Myocyte (in vitro differentiated cells): ENCODE measurements at regions not wholly inside any gene's neighbourhood (a gene's known extent, or its start where the extent isn't known, plus 50 kb on each side); places are given as distances from the start of the nearest gene placed in this dataset.
"Not testable (repeated sequence)": the region's sequence is repeated elsewhere in the genome, so short reads cannot be mapped to it uniquely, and the experiment has no call there.

Experiments
- DNase-seq: peaks from one replicate; pipeline ENCODE4 v3.0.0-alpha.2; 2012; ENCODE audit warnings: low read depth

DNA sequence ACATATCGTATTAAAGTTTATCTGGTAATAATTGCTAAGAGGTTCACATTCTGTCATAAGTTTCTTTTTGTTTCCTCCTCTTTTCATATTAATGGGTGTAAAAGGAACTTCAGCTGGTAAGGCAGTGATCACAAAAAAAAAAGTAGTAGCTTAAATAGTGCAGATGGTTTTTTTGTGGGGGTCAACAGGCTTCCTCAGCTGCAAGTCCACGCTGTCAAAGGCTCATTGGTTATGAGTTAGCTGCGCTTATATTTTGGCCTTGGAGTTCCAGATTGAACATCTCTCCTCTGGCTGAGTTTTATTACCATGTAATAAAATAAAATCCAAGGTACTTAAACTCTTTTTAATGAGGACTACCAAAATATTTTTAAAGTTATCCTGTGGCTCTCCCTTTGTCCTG lies 277.0 kb upstream of the ZEB2 start:
- DNase-seq = no peak

DNA sequence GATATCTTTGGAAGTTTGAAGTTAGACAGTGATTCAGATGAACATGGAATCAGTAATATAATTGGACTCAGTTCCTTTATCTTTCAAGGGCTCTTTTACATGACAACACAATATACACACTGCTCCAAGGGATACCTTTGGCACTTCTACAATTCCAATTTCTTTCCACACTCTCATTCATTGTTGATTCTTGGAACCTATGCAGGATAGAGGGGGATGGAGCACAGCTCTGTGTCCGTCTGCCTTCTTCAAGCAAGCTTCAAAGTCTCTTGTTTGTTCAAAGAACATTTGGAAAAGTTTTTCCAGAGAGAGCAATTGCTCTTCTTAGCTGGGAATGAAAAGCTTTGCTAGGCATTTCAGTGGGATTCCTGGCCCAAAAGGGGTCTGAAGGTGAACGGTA lies 276.2 kb upstream of the ZEB2 start:
- DNase-seq = no peak

DNA sequence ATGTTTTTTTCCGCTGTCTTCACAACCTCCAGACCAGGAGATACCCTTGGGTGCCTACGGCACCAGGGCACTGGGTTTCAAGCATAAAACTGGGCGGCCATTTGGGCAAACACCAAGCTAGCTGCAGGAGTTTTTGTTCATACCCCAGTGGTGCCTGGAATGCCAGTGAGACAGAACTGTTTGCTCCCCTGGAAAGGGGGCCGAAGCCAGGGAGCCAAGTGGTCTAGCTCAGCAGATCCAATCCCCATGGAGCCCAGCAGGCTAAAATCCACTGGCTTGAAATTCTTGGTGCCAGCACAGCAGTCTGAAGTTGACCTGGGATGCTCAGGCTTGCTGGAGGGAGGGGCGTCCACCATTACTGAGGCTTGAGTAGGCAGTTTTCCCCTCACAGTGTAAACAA lies 265.3 kb upstream of the ZEB2 start:
- DNase-seq = no peak

- peak; percentile 26 for DNase-seq
These were observed 261.1 kb upstream of the ZEB2 start for GRCh38 chr2:144780983-144781382.

DNA sequence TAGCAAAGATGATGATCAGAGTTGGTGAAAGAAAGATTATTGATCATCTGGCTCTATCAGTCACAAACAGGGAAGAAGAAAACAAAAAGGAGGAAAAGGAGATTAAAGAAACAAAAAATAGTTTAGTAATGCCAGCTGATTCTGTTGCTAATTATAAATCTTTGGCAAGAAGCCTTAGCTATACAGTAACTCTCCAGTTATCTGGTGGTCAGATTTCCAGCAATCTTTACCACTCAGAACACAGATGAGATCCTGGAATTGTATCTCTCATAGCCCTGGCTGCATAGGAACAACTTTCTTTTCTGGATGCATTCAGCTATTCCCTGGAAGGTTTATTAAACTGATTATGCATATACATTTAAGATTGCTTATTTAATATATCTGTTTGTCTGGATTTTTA lies 256.8 kb upstream of the ZEB2 start:
- no peak for DNase-seq

DNA sequence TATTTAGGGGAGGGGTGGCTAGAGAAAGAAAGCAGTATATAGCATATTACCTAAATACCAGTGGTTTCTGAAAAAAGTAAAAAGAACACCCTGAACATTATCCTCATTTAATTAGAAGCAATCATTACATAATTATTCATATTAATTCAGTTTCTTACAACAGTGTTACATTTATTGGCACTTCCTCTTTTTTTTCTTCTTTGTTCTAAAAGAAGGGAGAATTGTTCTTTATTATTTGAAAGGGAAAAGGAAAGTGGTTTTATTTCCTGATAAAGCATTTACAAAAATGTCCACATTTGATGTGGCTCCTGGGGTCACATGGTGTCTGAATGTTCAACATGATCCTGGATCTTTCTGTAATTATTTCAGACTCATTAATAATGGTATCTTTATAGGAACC lies 254.9 kb upstream of the ZEB2 start:
- DNase-seq = no peak

DNA sequence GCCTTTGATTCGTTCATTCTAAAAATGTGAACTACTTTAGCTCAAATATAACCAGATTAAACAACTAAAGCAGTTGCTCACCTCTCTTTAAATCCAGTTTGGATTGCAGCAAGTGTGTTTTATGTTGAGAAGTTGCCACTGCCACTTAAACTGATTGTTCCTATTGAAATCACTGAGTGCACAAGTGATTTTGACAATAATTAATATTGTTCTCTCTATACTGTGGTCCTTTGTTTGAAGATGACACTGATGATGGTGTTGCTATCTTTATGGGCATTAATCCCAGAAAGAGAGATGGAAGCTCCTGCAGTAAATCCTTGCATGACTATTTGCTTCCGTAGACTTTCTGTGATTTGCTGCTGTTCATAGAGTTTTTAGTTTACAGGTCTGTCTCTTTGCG lies 251.4 kb upstream of the ZEB2 start:
- no peak for DNase-seq

DNA sequence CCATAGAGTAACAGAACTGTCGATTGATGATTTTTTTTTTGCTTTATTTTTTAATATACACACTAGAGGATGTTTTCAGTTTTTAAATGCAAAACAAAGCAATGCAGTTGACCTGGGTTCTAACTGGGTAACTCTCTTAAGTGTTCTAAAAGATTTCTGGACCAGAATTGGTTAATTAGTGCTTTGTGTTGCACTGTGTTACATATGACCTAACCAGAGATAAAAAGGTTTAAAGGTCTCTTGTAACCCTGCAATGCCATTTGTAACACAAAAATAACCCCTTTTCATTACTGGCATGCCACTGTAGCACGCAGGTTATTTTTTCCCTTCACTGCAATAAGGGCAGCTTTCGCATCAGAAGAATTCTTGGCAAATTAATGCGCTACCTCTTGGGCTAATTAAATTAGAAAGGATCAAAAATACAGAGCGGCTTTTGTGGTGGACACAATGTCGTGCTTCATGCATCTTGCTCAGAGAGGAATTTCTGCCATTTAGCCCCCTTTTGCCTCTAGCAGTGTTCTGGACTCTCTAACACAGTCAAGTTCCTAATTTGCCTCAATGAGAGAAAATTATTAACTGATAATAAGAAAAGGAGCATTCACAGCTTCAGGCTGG lies 250.8 kb upstream of the ZEB2 start:
- DNase-seq = no peak

DNA sequence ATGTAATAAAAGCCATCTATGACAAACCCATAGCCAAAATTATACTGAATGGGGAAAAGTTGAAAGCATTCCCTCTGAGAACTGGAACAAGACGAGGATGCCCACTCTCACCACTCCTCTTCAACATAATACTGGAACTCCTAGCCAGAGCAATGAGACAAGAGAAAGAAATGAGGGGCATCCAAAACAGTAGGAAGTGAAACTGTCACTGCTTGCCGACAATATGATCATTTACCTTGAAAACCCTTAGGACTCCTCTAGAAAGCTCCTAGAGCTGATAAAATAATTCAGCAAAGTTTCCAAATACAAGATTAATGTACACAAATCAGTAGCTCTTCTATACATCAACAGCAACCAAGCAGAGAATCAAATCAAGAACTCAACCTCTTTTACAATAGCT lies 241.0 kb upstream of the ZEB2 start:
- not testable (repeated sequence) for DNase-seq

- no peak for DNase-seq
These were observed 239.8 kb upstream of the ZEB2 start for GRCh38 chr2:144759746-144760145.

GRCh38 chr2:144758196-144758595 lies 238.3 kb upstream of the ZEB2 start:
- DNase-seq = not testable (repeated sequence)

GRCh38 chr2:144753416-144753815 lies 233.5 kb upstream of the ZEB2 start:
- DNase-seq = no peak

DNA sequence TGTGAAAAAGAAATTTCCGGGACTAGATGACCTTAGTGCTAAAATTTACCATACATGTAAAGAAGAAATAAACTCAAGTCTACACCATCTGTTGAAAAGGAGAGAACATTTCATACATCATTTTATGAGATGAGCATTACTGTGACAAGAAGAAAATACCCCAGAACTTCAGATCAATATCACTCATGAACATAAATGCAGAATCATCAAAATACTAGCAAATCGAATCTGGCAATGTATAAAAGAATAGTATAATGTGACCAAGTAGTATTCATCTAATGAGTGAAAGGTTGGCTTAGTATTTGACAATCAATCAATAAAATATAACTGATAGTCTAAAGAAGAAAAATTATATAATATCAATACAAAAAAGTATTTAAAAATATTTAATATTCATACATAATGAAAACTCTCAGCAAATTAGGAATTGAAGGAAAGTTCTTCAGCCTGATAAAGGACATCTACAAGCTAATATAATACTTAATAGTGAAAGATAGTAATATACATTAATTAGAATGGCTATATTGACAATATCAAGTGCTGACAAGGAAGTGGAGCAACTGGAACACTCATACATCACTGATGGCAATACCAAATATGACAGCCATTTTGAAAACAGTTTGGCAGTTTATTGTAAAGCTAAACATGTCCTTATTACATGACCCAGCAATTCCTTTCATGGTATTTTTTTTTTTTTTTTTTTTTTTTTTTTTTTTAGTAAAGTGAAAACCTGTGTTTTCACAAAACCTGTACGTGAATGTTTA lies 231.4 kb upstream of the ZEB2 start:
- no peak for DNase-seq

DNA sequence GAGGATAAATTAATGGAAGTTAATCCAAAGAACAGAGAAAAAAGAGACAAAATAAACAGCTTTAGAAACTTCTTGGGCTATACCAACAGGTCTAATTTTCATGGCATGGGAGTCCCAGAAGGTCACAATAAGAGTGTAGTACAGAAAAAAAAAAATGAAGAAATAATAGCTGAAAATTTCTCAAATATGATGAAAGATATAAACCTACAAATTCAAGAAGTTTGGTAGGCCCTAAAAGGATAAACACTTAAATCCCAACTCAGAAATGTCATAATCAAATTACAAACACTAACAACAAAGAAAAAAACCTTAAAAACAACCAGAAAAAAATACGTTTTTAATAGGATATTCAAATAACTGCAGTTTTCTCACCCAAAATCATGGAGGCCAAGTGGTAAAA lies 229.3 kb upstream of the ZEB2 start:
- no peak for DNase-seq

- no peak for DNase-seq
These were observed 228.5 kb upstream of the ZEB2 start for GRCh38 chr2:144748443-144748842.

DNA sequence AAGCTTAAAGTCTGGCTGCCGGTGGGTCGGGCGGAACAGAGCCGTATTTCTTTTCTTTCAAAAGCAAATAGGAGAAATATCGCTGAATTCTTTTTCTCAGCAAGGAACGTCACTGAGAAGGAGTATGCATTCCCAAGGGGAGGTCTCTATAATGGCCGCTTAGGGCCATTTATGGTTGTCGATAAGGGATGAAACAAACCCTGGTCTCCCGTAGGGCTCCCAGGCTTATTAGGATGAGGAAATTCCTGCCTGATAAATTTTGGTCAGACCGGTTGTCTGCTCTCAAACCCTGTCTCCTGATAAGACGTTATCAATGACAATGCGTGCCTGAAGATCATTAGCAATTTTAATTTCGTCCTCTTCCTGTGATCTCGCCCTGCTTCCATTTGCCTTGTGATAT lies 227.7 kb upstream of the ZEB2 start:
- DNase-seq = no peak

DNA sequence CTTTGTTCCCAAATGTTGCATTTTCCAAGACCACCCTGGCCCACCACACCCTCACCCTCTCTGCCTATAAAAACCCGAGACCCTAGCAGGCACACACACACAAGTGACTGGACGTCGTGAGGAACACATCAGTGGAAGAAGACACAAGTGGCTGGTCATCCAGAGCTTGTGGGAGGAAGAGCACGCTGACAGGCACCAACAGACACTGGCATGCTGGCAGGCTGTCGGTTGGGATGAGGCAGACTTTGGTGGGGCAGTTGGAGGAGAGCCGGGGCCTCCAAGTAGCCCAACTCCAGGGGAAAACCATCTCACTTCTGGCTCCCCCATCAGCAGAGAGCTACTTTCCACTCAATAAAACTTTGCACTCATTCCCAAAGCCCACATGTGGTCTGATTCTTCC lies 225.5 kb upstream of the ZEB2 start:
- DNase-seq = no peak

GRCh38 chr2:144738749-144739148 lies 218.8 kb upstream of the ZEB2 start:
- no peak for DNase-seq

GRCh38 chr2:144730711-144731110 lies 210.8 kb upstream of the ZEB2 start:
- DNase-seq = no peak

DNA sequence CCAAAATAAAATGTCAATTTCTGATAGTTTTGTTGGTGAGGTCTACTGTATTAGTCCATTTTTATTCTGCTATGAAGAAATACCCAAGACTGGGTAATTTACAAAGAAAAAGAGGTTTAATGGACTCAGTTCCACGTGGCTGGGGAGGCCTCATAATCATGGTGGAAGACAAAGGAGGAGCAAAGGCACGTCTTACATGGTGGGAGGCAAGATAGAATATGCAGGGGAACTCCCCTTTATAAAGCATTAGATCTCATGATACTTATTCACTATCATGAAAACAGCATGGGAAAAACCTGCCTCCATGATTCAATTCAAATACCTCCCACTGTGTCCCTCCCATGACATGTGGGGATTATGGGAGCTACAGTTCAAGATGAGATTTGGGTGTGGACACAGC lies 204.5 kb upstream of the ZEB2 start:
- not testable (repeated sequence) for DNase-seq

DNA sequence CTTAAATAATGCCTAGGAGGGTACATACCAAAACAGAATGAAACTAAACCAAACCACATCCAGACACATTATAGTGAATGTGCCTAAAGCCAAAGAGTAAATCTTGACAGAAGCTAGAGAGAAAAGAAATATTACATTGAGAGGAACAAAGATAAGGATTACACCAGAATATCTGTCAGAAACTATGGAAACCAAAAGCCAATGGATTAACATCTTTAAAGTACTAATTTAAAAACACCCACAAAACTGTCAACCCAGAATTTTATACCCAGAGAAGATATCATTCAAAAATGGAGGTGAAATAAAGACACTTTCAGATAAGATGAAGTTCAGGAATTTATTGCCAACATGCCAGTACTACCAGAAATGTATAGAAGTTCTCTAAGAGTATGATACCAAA lies 198.5 kb upstream of the ZEB2 start:
- no peak for DNase-seq

DNA sequence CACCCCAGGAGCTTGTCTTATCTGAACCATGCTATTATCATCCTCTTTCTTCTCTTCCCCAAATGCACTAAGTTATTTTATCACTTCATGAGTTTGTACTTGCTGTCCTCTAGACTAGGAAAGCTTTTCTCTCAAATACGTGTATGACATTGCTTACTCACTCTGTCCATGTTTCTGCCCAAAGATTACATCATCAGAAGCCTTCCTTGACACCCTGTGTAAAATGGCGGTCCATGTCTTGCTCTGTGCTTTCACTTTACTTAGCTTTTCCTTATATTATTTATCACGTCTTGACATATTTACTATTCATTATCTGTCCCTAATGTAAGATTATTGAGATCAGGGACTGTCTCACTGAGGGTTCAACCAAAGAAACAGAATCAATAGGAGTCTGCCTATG lies 196.1 kb upstream of the ZEB2 start:
- DNase-seq = no peak

DNA sequence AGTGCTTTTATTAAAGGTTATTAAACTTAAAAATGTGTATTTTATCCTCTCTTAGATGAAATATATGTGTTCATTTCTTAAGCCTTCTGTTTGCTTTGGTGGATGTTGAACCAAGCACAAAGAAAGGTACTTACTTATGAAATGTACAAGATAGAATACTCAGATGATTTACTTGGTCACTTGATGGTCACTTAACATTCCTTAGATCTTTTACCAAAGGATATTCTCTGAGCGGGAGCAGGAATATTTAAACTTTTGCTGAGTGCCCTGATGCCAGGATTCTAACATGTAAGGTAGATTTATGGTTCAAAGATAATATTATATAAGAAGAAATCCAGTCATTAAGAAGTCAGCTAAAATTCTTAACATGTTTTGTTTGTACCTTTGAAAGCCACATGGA lies 193.5 kb upstream of the ZEB2 start:
- DNase-seq = no peak
